Endodermal cell (in vitro differentiated cells): ENCODE measurements at regions not wholly inside any gene's neighbourhood (a gene's known extent, or its start where the extent isn't known, plus 50 kb on each side); places are given as distances from the start of the nearest gene placed in this dataset.

Experiments
- DNase-seq: peaks from one replicate; pipeline ENCODE4 v3.0.0-alpha.2; 2017
- H3K27ac ChIP-seq: 2 replicates; pipeline ENCODE4 v1.5.1; 2013; ENCODE audit warnings: mild to moderate bottlenecking, low read depth, low read length, moderate library complexity
- H3K27me3 ChIP-seq: 2 replicates; pipeline ENCODE4 v1.6.1; 2013; ENCODE audit warnings: mild to moderate bottlenecking, low read length, moderate library complexity; ENCODE audit not compliant: insufficient read depth, control insufficient read depth, poor library complexity, severe bottlenecking
- H3K36me3 ChIP-seq: 2 replicates; pipeline ENCODE4 v1.7.0; 2013; ENCODE audit warnings: mild to moderate bottlenecking, low read length, moderate library complexity; ENCODE audit not compliant: control insufficient read depth, insufficient read depth
- H3K4me1 ChIP-seq: one replicate; pipeline ENCODE4 v1.7.0; 2013; ENCODE audit warnings: low read length; ENCODE audit not compliant: control insufficient read depth, insufficient read depth
- H3K4me3 ChIP-seq: 2 replicates; pipeline ENCODE4 v1.5.1; 2013; ENCODE audit warnings: mild to moderate bottlenecking, low read length, moderate library complexity
- H3K9ac ChIP-seq: 2 replicates; pipeline ENCODE4 v1.6.1; 2013; ENCODE audit warnings: mild to moderate bottlenecking, low read length, moderate library complexity; ENCODE audit not compliant: poor library complexity, severe bottlenecking; ENCODE audit errors: extremely low read depth
- H3K9me3 ChIP-seq: 2 replicates; pipeline ENCODE4 v1.6.1; 2013; ENCODE audit warnings: mild to moderate bottlenecking, low read length, moderate library complexity; ENCODE audit not compliant: control insufficient read depth
- H3K27ac Mint-ChIP-seq: 2 replicates; pipeline ENCODE4 v1.8.0; 2020; ENCODE audit warnings: mixed read lengths
- H3K27me3 Mint-ChIP-seq: 2 replicates; pipeline ENCODE4 v1.8.0; 2021; ENCODE audit warnings: mild to moderate bottlenecking, mixed read lengths; ENCODE audit not compliant: insufficient read depth
- H3K36me3 Mint-ChIP-seq: 2 replicates; pipeline ENCODE4 v1.8.0; 2020; ENCODE audit warnings: low read depth, mixed read lengths
- H3K4me1 Mint-ChIP-seq: 2 replicates; pipeline ENCODE4 v1.8.0; 2020; ENCODE audit warnings: mixed read lengths
- H3K4me3 Mint-ChIP-seq: 2 replicates; pipeline ENCODE4 v1.8.0; 2020; ENCODE audit warnings: mild to moderate bottlenecking, moderate library complexity, mixed read lengths
- H3K9me3 Mint-ChIP-seq: 2 replicates; pipeline ENCODE4 v1.8.0; 2020; ENCODE audit warnings: mild to moderate bottlenecking, mixed read lengths
- CTCF ChIP-seq: fragments of 200-600 bp; sonication (generic); conservative IDR thresholded peaks from 2 replicates; pipeline ENCODE4 v1.5.0; 2021; ENCODE audit warnings: antibody characterized with exemption, mild to moderate bottlenecking
- WGBS, 2 experiments: methylation state at CpG; one replicate each; pipeline versions ENCODE4 v1.1.5 to v1.1.7; 2013; ENCODE audit warnings: missing lambda C conversion rate in 2 of 2, mixed read lengths in 1 of 2; ENCODE audit not compliant: insufficient coverage in 1 of 2, insufficient read length in 1 of 2; 5-methylcytosine and 5-hydroxymethylcytosine counted together

GRCh38 chr4:98765771-98766170 lies 107.4 kb upstream of the TSPAN5 start:
- H3K4me1 ChIP-seq, result no peaks in the 10 kb centered on the region
- Mint-ChIP-seq H3K4me1 (no peaks in the 10 kb centered on the region), H3K27me3 (peaks cover 2% of the 10 kb centered on the region), H3K4me3 (no peak overlapping the region), H3K36me3 (no peaks in the 10 kb centered on the region), H3K27ac (no peak overlapping the region), H3K9me3 (peaks cover 18% of the 10 kb centered on the region)
- H3K4me3 ChIP-seq, result no peak overlapping the region
- no peaks in the 10 kb centered on the region for H3K27me3 ChIP-seq
- H3K36me3 ChIP-seq, result no peaks in the 10 kb centered on the region
- H3K9ac ChIP-seq, result no peak overlapping the region
- TF ChIP-seq CTCF, result no peak
- WGBS, 2 experiments, result no CpG with 5 or more reads among the region's 1 CpG
- no peak for DNase-seq
- no peak overlapping the region for H3K27ac ChIP-seq
- H3K9me3 ChIP-seq, result peaks cover 11% of the 10 kb centered on the region

GRCh38 chr4:98758182-98758581 lies 99.8 kb upstream of the TSPAN5 start:
- H3K36me3 Mint-ChIP-seq, result no peaks in the 10 kb centered on the region
- no peak overlapping the region for H3K4me3 Mint-ChIP-seq
- H3K9me3 ChIP-seq, result no peaks in the 10 kb centered on the region
- no peaks in the 10 kb centered on the region for H3K27me3 Mint-ChIP-seq
- H3K4me3 ChIP-seq, result no peak overlapping the region
- H3K9ac ChIP-seq, result no peak overlapping the region
- no peak overlapping the region for H3K27ac Mint-ChIP-seq
- WGBS, 2 experiments, result 67 to 88% methylated on average over 1 of the region's 1 CpG
- peaks cover 3% of the 10 kb centered on the region for H3K9me3 Mint-ChIP-seq
- no peaks in the 10 kb centered on the region for H3K36me3 ChIP-seq
- TF ChIP-seq CTCF, result no peak
- H3K27ac ChIP-seq, result no peak overlapping the region
- no peaks in the 10 kb centered on the region for H3K4me1 Mint-ChIP-seq
- no peak for DNase-seq
- H3K27me3 ChIP-seq, result no peaks in the 10 kb centered on the region
- no peaks in the 10 kb centered on the region for H3K4me1 ChIP-seq

- WGBS, 2 experiments, result 94 to 100% methylated on average over 1 of the region's 1 CpG
- Histone ChIP-seq H3K9ac (no peak overlapping the region), H3K9me3 (no peaks in the 10 kb centered on the region), H3K4me3 (no peak overlapping the region), H3K27ac (no peak overlapping the region), H3K27me3 (peaks cover 2% of the 10 kb centered on the region), H3K4me1 (no peaks in the 10 kb centered on the region), H3K36me3 (no peaks in the 10 kb centered on the region)
- DNase-seq, result no peak
- H3K27me3 Mint-ChIP-seq, result no peaks in the 10 kb centered on the region
- no peak overlapping the region for H3K4me3 Mint-ChIP-seq
- no peaks in the 10 kb centered on the region for H3K4me1 Mint-ChIP-seq
- no peaks in the 10 kb centered on the region for H3K36me3 Mint-ChIP-seq
- TF ChIP-seq CTCF, result no peak
- H3K9me3 Mint-ChIP-seq, result no peaks in the 10 kb centered on the region
- no peak overlapping the region for H3K27ac Mint-ChIP-seq
Observed at GRCh38 chr4:98754736-98755135, 96.3 kb upstream of the TSPAN5 start.
